IMR-90 (cell line): ENCODE measurements at regions not wholly inside any gene's neighbourhood (a gene's known extent, or its start where the extent isn't known, plus 50 kb on each side); places are given as distances from the start of the nearest gene placed in this dataset.

Experiments used
- ATAC-seq: fragments of 200-7000 bp; cut with Tn5 transposase; 2 replicates; pipeline ENCODE4 v1.9.1; 2020; ENCODE audit warnings: low read depth, mild to moderate bottlenecking, moderate library complexity
- BruUV-seq: library from RNA; stranded (reverse); fragments of 400-500 nt; replicated peaks from 2 replicates; lab custom pipeline; 2021; lab: Mats Ljungman, UMichigan
- CTCF ChIA-PET: fragments of 300-600 bp; formaldehyde crosslinking; extraction: SDS; loops from one replicate; lab custom pipeline; 2021; ENCODE audit warnings: antibody characterized with exemption; lab: Yijun Ruan, JAX
- POLR2A ChIA-PET: fragments of 300-600 bp; sonication (Branson Sonifier 250); formaldehyde crosslinking; loops from one replicate; lab custom pipeline; 2022; ENCODE audit warnings: antibody characterized with exemption; ENCODE audit not compliant: unreplicated experiment; lab: Charles Lee
- DNase-seq: peaks from one replicate; pipeline ENCODE4 v3.0.0; 2013
- H2AFZ ChIP-seq: replicated peaks from 2 replicates; pipeline ENCODE3; 2013; ENCODE audit warnings: low read length, mild to moderate bottlenecking; ENCODE audit not compliant: poor library complexity
- H2AK5ac ChIP-seq: 2 replicates; pipeline ENCODE4 v1.6.1; 2013; ENCODE audit warnings: low read depth, low read length, inconsistent platforms
- H2AK9ac ChIP-seq: replicated peaks from 2 replicates; pipeline ENCODE3; 2013; ENCODE audit warnings: mild to moderate bottlenecking, low read depth, low read length, moderate library complexity; ENCODE audit not compliant: poor library complexity
- H2BK120ac ChIP-seq: 2 replicates; pipeline ENCODE4 v1.6.1; 2013; ENCODE audit warnings: low read depth, low read length, inconsistent platforms
- H2BK15ac ChIP-seq: 3 replicates; pipeline ENCODE4 v1.6.1; 2013; ENCODE audit warnings: low read depth, low read length, inconsistent platforms
- H2BK20ac ChIP-seq: 2 replicates; pipeline ENCODE4 v1.6.1; 2013; ENCODE audit warnings: low read depth, mild to moderate bottlenecking, inconsistent platforms, low read length, moderate library complexity
- H2BK5ac ChIP-seq: 2 replicates; pipeline ENCODE4 v1.6.1; 2013; ENCODE audit warnings: mild to moderate bottlenecking, low read depth, low read length, inconsistent platforms; ENCODE audit not compliant: poor library complexity, severe bottlenecking
- H3K14ac ChIP-seq: replicated peaks from 2 replicates; pipeline ENCODE4 v1.6.1; 2013; ENCODE audit warnings: low read depth, low read length, inconsistent platforms
- H3K18ac ChIP-seq: 2 replicates; pipeline ENCODE4 v1.6.1; 2013; ENCODE audit warnings: low read depth, low read length, control low read depth
- H3K23ac ChIP-seq: 2 replicates; pipeline ENCODE4 v1.6.1; 2013; ENCODE audit warnings: low read depth, low read length, inconsistent platforms
- H3K27ac ChIP-seq: 2 replicates; pipeline ENCODE4 v1.5.1; 2013; ENCODE audit warnings: mild to moderate bottlenecking, control low read depth, low read length; ENCODE audit not compliant: insufficient read depth
- H3K27me3 ChIP-seq: 2 replicates; pipeline ENCODE4 v1.6.1; 2013; ENCODE audit warnings: low read length; ENCODE audit not compliant: control insufficient read depth, insufficient read depth
- H3K36me3 ChIP-seq: 2 replicates; pipeline ENCODE4 v1.6.1; 2013; ENCODE audit warnings: low read length, mixed read lengths; ENCODE audit not compliant: control insufficient read depth, insufficient read depth
- H3K4ac ChIP-seq: 2 replicates; pipeline ENCODE4 v1.6.1; 2013; ENCODE audit warnings: low read depth, low read length, inconsistent platforms
- H3K4me1 ChIP-seq: 2 replicates; pipeline ENCODE4 v1.6.1; 2013; ENCODE audit warnings: low read length, mixed read lengths; ENCODE audit not compliant: control insufficient read depth, insufficient read depth
- H3K4me2 ChIP-seq: 2 replicates; pipeline ENCODE4 v1.6.1; 2013; ENCODE audit warnings: low read depth, mild to moderate bottlenecking, control low read depth, low read length, moderate library complexity
- H3K4me3 ChIP-seq: 2 replicates; pipeline ENCODE4 v1.5.1; 2013; ENCODE audit warnings: low read depth, mild to moderate bottlenecking, control low read depth, low read length, moderate library complexity; ENCODE audit not compliant: insufficient read depth
- H3K56ac ChIP-seq: 2 replicates; pipeline ENCODE4 v1.6.1; 2013; ENCODE audit warnings: low read length, inconsistent platforms; ENCODE audit not compliant: insufficient read depth; ENCODE audit errors: extremely low read depth
- H3K79me1 ChIP-seq, 2 experiments: 2 replicates each; pipeline ENCODE4 v1.6.1; 2013; ENCODE audit warnings: low read length in 2 of 2, inconsistent platforms in 1 of 2, low read depth in 1 of 2
- H3K9ac ChIP-seq: 2 replicates; pipeline ENCODE4 v1.6.1; 2013; ENCODE audit warnings: low read depth, low read length, control low read depth
- H3K9me1 ChIP-seq: 2 replicates; pipeline ENCODE4 v1.6.1; 2013; ENCODE audit warnings: low read length, inconsistent platforms; ENCODE audit not compliant: insufficient read depth
- H3K9me3 ChIP-seq: 2 replicates; pipeline ENCODE4 v1.6.1; 2013; ENCODE audit warnings: low read length; ENCODE audit not compliant: control insufficient read depth, insufficient read depth
- H4K20me1 ChIP-seq: 2 replicates; pipeline ENCODE4 v1.6.1; 2013; ENCODE audit warnings: low read length, inconsistent platforms; ENCODE audit not compliant: insufficient read depth
- H4K5ac ChIP-seq: 2 replicates; pipeline ENCODE4 v1.6.1; 2013; ENCODE audit warnings: mild to moderate bottlenecking, low read depth, low read length, control low read depth
- H4K8ac ChIP-seq, 2 experiments: 2 replicates each; pipeline ENCODE4 v1.6.1; 2013; ENCODE audit warnings: low read depth in 2 of 2, low read length in 2 of 2, control low read depth in 1 of 2, inconsistent platforms in 1 of 2
- H4K91ac ChIP-seq: 2 replicates; pipeline ENCODE4 v1.6.1; 2013; ENCODE audit warnings: low read depth, low read length, inconsistent platforms; ENCODE audit not compliant: insufficient read depth
- BHLHE40 ChIP-seq: fragments of 150-350 bp; IDR thresholded peaks from 2 replicates; pipeline ENCODE4 v1.6.1; 2016; ENCODE audit warnings: mild to moderate bottlenecking, low read depth, low read length
- CEBPB ChIP-seq: IDR thresholded peaks from 2 replicates; pipeline ENCODE4 v1.6.1; 2012; ENCODE audit warnings: low read depth, low read length, improper control_type of control experiment
- CHD1 ChIP-seq: IDR thresholded peaks from 2 replicates; pipeline ENCODE4 v1.6.1; 2012; ENCODE audit warnings: low read depth, low read length, improper control_type of control experiment
- FOS ChIP-seq: fragments of 150-350 bp; IDR thresholded peaks from 2 replicates; pipeline ENCODE4 v1.6.1; 2016; ENCODE audit warnings: low read depth, low read length
- MAFK ChIP-seq: IDR thresholded peaks from 2 replicates; pipeline ENCODE4 v1.6.1; 2012; ENCODE audit warnings: low read depth, low read length, improper control_type of control experiment
- MAZ ChIP-seq: IDR thresholded peaks from 2 replicates; pipeline ENCODE4 v1.6.1; 2012; ENCODE audit warnings: low read depth, mild to moderate bottlenecking, low read length, improper control_type of control experiment, moderate library complexity, borderline replicate concordance
- MXI1 ChIP-seq: IDR thresholded peaks from 2 replicates; pipeline ENCODE4 v1.6.1; 2012; ENCODE audit warnings: low read depth, mild to moderate bottlenecking, low read length, moderate library complexity, borderline replicate concordance
- NFE2L2 ChIP-seq: fragments of 150-350 bp; IDR thresholded peaks from 2 replicates; pipeline ENCODE4 v1.6.1; 2016; ENCODE audit warnings: low read depth, mild to moderate bottlenecking, low read length
- POLR2A ChIP-seq: IDR thresholded peaks from 2 replicates; pipeline ENCODE4 v1.6.1; 2012; ENCODE audit warnings: mild to moderate bottlenecking, low read depth, low read length
- RAD21 ChIP-seq: IDR thresholded peaks from 2 replicates; pipeline ENCODE4 v1.6.1; 2012; ENCODE audit warnings: low read length, improper control_type of control experiment
- RCOR1 ChIP-seq: IDR thresholded peaks from 2 replicates; pipeline ENCODE4 v1.6.1; 2012; ENCODE audit warnings: mild to moderate bottlenecking, low read length, improper control_type of control experiment; ENCODE audit not compliant: insufficient replicate concordance
- RFX5 ChIP-seq: IDR thresholded peaks from 2 replicates; pipeline ENCODE4 v1.8.0; 2012; ENCODE audit warnings: low read depth, mild to moderate bottlenecking, low read length, moderate library complexity
- SMC3 ChIP-seq: fragments of 150-350 bp; IDR thresholded peaks from 2 replicates; pipeline ENCODE4 v1.6.1; 2016; ENCODE audit warnings: low read depth, mild to moderate bottlenecking, antibody characterized with exemption, low read length, moderate library complexity
- WGBS, 2 experiments: methylation state at CpG; one replicate each; pipeline versions ENCODE4 v1.1.5 to v1.1.7; 2013; ENCODE audit warnings: missing lambda C conversion rate in 2 of 2; ENCODE audit not compliant: insufficient read length in 1 of 2; ENCODE audit errors: extremely low coverage in 2 of 2; 5-methylcytosine and 5-hydroxymethylcytosine counted together
- dilution Hi-C: fragments of 300-500 bp; cut with HindIII; formaldehyde crosslinking; loops from one replicate; pipeline ENCODE4 v1.14.3; 2018; ENCODE audit warnings: low sequenced_read_pairs; ENCODE audit not compliant: unreplicated experiment
- in situ Hi-C: fragments of 300-500 bp; cut with MboI; formaldehyde crosslinking; loops from 3 replicates; pipeline ENCODE4 v1.14.3; 2019; ENCODE audit warnings: low sequenced_read_pairs, inconsistent platforms, mixed read lengths
- intact Hi-C: fragments of 100-400 bp; cut with micrococcal nuclease; formaldehyde crosslinking; loops from 2 replicates; pipeline ENCODE4 v1.10.0; 2022
- TF ChIP-seq, protein P1 (sequence below): conservative IDR thresholded peaks from 2 replicates; pipeline ENCODE4 v1.5.1; 2012; ENCODE audit warnings: mild to moderate bottlenecking, low read depth, low read length, improper control_type of control experiment
- TF ChIP-seq, protein P2 (sequence below): fragments of 150-350 bp; IDR thresholded peaks from 2 replicates; pipeline ENCODE4 v1.6.1; 2016; ENCODE audit warnings: low read depth, mild to moderate bottlenecking, low read length, moderate library complexity, borderline replicate concordance
- TF ChIP-seq, protein P3 (sequence below): fragments of 150-350 bp; IDR thresholded peaks from 2 replicates; pipeline ENCODE4 v1.6.1; 2017; ENCODE audit warnings: mild to moderate bottlenecking, antibody characterized with exemption, low read length, low read depth

DNA sequence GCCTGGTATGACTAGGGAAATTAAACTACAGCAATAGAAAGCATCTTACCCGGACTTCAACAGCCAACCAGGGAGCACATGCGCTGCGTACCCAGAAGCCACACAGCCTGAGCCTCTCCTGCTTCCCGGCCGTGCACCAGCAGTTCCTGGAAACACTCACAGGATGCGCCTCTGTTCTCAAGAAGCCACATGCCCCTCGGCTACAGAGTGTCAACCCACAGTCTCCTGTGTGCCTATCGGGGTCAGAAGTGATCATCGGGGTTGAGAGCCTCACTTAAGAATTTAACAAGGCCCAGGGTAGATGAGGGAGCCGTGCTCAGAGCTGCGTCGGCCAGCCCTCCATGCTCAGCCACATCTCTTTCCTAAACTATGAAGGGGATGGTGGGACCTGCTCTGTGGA is 147.2 kb upstream of the GGTLC1 start:
- TF ChIP-seq RAD21 (no peak), SMC3 (no peak), CHD1 (no peak), POLR2A (no peak), MXI1 (no peak), NFE2L2 (no peak), RCOR1 (no peak), MAFK (no peak), CEBPB (no peak), MAZ (no peak), BHLHE40 (no peak), RFX5 (no peak), FOS (no peak)
- TF ChIP-seq, protein P1, sequence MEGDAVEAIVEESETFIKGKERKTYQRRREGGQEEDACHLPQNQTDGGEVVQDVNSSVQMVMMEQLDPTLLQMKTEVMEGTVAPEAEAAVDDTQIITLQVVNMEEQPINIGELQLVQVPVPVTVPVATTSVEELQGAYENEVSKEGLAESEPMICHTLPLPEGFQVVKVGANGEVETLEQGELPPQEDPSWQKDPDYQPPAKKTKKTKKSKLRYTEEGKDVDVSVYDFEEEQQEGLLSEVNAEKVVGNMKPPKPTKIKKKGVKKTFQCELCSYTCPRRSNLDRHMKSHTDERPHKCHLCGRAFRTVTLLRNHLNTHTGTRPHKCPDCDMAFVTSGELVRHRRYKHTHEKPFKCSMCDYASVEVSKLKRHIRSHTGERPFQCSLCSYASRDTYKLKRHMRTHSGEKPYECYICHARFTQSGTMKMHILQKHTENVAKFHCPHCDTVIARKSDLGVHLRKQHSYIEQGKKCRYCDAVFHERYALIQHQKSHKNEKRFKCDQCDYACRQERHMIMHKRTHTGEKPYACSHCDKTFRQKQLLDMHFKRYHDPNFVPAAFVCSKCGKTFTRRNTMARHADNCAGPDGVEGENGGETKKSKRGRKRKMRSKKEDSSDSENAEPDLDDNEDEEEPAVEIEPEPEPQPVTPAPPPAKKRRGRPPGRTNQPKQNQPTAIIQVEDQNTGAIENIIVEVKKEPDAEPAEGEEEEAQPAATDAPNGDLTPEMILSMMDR, result no peak
- TF ChIP-seq, protein P2, sequence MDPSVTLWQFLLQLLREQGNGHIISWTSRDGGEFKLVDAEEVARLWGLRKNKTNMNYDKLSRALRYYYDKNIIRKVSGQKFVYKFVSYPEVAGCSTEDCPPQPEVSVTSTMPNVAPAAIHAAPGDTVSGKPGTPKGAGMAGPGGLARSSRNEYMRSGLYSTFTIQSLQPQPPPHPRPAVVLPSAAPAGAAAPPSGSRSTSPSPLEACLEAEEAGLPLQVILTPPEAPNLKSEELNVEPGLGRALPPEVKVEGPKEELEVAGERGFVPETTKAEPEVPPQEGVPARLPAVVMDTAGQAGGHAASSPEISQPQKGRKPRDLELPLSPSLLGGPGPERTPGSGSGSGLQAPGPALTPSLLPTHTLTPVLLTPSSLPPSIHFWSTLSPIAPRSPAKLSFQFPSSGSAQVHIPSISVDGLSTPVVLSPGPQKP, result no peak
- TF ChIP-seq, protein P3, sequence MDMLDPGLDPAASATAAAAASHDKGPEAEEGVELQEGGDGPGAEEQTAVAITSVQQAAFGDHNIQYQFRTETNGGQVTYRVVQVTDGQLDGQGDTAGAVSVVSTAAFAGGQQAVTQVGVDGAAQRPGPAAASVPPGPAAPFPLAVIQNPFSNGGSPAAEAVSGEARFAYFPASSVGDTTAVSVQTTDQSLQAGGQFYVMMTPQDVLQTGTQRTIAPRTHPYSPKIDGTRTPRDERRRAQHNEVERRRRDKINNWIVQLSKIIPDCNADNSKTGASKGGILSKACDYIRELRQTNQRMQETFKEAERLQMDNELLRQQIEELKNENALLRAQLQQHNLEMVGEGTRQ, result no peak
- Histone ChIP-seq H3K14ac (no peak overlapping the region), H3K4me1 (no peaks in the 10 kb centered on the region), H3K79me1 (no peaks in the 10 kb centered on the region), H4K8ac (no peak overlapping the region), H3K27ac (no peak overlapping the region), H3K4me2 (no peak overlapping the region), H3K9me1 (no peaks in the 10 kb centered on the region), H4K20me1 (no peaks in the 10 kb centered on the region), H2BK5ac (no peak overlapping the region), H2AK9ac (no peak overlapping the region), H3K18ac (no peak overlapping the region), H3K56ac (no peak overlapping the region), H3K4me3 (no peak overlapping the region), H3K36me3 (no peaks in the 10 kb centered on the region), H3K23ac (no peak overlapping the region), H3K4ac (no peak overlapping the region), H2BK20ac (no peak overlapping the region), H2AK5ac (no peak overlapping the region), H3K9me3 (no peaks in the 10 kb centered on the region), H2BK15ac (no peak overlapping the region), H4K91ac (no peak overlapping the region), H3K27me3 (no peaks in the 10 kb centered on the region), H4K5ac (no peak overlapping the region), H2BK120ac (no peak overlapping the region), H2AFZ (no peak overlapping the region), H3K9ac (no peak overlapping the region)
- in situ Hi-C loops (no loop called here), intact Hi-C loops (no loop called here), dilution Hi-C loops (no loop called here)
- ChIA-PET CTCF (no interaction called here), POLR2A (no interaction called here)
- ATAC-seq, result no peak
- no CpG with 5 or more reads among the region's 12 CpGs for WGBS, 2 experiments
- no TSS peak for BruUV-seq
- DNase-seq, result no peak
